ENCODE measurements at regions not wholly inside any gene's neighbourhood (a gene's known extent, or its start where the extent isn't known, plus 50 kb on each side); places are given as distances from the start of the nearest gene placed in this dataset.

GRCh38 chr12:13368431-13368830, 171.9 kb downstream of the EMP1 start:
- DNase-seq (ENCODE audit: extremely low read depth, low read depth), result no peak
- TF ChIP-seq, protein P1, sequence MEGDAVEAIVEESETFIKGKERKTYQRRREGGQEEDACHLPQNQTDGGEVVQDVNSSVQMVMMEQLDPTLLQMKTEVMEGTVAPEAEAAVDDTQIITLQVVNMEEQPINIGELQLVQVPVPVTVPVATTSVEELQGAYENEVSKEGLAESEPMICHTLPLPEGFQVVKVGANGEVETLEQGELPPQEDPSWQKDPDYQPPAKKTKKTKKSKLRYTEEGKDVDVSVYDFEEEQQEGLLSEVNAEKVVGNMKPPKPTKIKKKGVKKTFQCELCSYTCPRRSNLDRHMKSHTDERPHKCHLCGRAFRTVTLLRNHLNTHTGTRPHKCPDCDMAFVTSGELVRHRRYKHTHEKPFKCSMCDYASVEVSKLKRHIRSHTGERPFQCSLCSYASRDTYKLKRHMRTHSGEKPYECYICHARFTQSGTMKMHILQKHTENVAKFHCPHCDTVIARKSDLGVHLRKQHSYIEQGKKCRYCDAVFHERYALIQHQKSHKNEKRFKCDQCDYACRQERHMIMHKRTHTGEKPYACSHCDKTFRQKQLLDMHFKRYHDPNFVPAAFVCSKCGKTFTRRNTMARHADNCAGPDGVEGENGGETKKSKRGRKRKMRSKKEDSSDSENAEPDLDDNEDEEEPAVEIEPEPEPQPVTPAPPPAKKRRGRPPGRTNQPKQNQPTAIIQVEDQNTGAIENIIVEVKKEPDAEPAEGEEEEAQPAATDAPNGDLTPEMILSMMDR (IDR thresholded peaks at IDR 0.05; ENCODE audit: low read depth, low read length), result no peak

GRCh38 chr12:13367973-13368372, 171.4 kb downstream of the EMP1 start:
- DNase-seq (ENCODE audit: extremely low read depth, low read depth), result no peak
- TF ChIP-seq, protein P1 (IDR thresholded peaks at IDR 0.05; ENCODE audit: low read depth, low read length), result no peak

DNA sequence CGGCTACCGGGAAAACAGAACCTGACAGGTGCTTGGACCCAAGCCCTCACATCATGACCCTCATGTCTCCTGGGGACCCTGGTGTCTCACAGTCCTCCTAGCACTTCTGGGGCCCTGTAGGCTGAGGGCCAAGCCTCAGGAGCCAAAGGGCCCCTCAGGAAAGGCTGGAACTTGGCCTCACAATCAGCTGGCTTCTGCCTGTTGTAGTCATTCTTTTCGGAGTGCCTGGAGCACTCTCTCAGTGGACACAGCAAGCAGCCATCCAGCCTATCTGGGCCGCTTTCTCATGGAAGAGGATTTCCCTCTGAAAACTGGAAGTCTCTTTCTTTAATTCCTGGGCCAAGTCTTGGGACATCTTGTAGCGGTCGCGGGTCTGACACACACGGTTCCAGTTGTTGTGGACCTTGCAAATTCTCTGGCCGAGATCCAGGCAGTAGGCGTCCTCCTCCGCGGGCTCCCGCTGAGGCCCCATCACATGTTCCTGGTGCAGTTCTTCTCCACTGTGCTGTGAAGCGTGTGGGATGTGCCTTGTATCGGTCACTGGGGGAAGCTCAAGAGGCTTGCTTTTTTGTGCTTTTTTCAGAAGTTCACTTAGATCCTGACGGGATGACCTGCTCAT, 169.3 kb downstream of the EMP1 start:
- DNase-seq (ENCODE audit: extremely low read depth, low read depth), result no peak
- TF ChIP-seq, protein P1 (IDR thresholded peaks at IDR 0.05; ENCODE audit: low read depth, low read length), result no peak

GRCh38 chr12:13362260-13362841, 165.8 kb downstream of the EMP1 start:
- TF ChIP-seq, protein P1 (IDR thresholded peaks at IDR 0.05; ENCODE audit: low read depth, low read length), result peak; percentile 83
- DNase-seq (ENCODE audit: extremely low read depth, low read depth), result no peak

GRCh38 chr12:13359636-13360035, 163.1 kb downstream of the EMP1 start:
- TF ChIP-seq, protein P1 (IDR thresholded peaks at IDR 0.05; ENCODE audit: low read depth, low read length), result no peak
- no peak for DNase-seq (ENCODE audit: extremely low read depth, low read depth)

DNA sequence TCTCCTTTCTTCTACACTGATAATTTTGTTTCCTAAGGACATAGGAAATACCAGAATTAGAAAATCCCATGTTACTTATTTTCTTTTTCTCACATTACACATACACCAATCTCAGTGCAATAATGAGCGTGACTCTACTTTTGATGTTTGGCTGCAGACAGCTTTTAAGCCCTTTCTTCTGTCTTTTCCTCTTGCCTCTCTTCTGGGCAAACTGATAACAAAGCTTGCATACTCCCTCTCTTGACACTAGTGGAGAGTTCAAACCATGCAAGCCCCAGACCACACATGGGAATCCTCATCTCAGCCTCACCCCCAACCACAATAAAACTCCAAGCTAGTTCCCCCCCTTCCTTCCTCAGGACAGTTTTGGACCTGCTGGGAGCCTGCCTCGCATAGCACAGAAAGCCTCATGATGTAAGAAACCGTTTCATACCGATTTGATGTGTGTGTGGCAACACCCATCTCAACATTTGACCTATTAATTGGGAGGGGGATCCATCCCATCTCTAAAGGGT, 161.9 kb downstream of the EMP1 start:
- TF ChIP-seq, protein P1 (IDR thresholded peaks at IDR 0.05; ENCODE audit: low read depth, low read length), result no peak
- no peak for DNase-seq (ENCODE audit: extremely low read depth, low read depth)

DNA sequence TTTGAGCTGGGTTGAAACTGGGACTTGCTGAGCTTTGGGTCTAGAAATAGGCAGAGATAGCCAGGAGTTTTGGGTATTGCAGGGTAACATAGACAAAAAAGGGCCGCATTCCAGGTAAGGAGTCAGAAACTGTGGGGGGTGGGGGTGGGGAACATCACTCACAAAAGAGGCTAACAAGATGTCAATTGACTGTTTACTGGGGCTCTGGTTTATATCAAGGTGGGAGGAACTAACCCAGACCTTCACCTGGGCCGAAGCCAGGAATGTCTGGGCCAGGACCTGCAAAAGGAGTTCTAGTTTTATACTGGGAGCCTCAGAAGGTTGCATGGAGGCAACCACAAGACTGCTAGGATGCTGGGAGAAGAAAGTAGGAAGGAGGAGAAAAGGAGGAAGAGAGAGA, 154.4 kb downstream of the EMP1 start:
- TF ChIP-seq, protein P1 (IDR thresholded peaks at IDR 0.05; ENCODE audit: low read depth, low read length), result no peak

More for the DNA sequence above, 154.4 kb downstream of the EMP1 start:
- no peak for DNase-seq (ENCODE audit: extremely low read depth, low read depth)
